Anterior cingulate cortex (tissue), 58 donors: ENCODE measurements at regions not wholly inside any gene's neighbourhood (a gene's known extent, or its start where the extent isn't known, plus 50 kb on each side); places are given as distances from the start of the nearest gene placed in this dataset.

ENCODE experiments used
- DNase-seq, 58 donors: peaks; one replicate each; lab custom pipeline; 2025; lab: John Stamatoyannopoulos, UW

DNA sequence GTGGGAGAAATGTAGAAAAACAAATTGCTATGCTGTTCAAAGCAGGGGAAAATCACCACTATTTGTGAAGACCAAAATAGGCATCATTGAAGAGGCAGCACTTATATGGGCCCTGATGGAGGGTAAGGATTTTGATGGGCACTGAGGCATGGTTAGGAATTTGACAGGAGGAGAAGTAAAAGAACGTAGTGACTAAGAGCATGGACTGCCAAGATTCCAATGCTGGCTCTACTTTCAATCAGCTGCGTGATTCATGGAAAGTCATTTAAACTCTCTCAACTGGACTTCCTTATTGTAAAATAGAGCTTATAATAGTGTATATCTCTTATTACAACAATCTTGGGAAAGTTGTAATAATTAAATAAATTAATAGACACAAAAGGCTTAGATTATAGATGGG is 267.7 kb upstream of the G2E3 start:
- DNase-seq, result no peak

DNA sequence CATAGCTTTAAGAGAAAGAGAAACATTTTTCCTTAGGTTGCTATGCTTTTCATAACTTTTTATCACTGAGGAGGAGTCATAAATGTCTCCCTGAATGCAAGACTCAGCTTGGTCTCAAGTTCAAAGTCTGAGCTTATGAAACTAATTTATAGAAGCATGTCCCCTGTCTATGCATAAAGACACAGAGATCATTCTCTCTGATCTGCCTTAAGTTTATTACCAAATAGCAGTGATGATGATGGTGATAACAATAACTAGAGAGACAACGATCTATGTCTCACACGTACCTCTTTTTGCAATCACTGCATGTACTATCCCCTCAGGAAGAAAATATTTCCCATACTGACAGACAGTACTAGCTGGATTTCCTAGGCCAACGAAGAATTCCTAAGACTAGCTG is 266.4 kb upstream of the G2E3 start:
- no peak for DNase-seq

DNA sequence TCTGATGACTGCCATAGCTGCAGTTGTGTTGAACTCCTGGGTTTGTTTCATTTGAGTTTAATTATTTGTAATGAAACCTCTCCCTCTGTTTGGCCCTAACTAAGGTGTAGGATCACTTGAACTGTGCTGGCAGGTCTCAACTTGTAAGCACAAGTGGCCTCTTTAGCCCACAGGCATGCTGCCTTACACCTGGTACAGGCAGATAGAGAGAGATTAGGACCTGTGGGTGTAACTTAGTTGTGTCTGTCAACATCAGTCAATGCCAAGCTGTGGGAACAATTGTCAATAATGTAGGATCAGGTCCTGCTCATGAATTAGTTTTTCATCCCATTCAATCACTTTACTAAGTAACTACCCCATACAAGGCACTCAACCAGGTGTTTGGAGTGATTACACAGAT is 263.0 kb upstream of the G2E3 start:
- no peak for DNase-seq

DNA sequence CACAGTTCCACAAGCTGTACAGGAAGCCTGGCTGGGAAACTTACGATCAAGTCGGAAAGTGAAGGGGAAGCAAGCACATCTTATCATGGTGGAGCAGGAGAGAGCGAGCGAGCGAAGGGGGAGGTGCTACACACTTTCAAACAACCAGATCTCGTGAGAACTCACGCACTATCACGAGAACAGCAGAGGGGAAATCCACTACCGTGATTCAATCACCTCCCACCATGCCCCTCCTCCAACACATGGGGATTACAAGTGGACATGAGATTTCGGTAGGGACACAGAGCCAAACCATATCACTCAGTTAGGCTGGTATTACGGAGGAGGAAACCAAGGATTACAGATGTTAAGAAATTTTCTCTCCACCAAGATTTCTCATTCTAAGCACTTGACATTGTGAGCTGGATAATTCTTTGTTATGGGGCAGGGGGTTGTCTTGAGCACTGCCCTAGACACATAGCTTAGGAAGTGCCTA is 262.0 kb upstream of the G2E3 start:
- no peak for DNase-seq

DNA sequence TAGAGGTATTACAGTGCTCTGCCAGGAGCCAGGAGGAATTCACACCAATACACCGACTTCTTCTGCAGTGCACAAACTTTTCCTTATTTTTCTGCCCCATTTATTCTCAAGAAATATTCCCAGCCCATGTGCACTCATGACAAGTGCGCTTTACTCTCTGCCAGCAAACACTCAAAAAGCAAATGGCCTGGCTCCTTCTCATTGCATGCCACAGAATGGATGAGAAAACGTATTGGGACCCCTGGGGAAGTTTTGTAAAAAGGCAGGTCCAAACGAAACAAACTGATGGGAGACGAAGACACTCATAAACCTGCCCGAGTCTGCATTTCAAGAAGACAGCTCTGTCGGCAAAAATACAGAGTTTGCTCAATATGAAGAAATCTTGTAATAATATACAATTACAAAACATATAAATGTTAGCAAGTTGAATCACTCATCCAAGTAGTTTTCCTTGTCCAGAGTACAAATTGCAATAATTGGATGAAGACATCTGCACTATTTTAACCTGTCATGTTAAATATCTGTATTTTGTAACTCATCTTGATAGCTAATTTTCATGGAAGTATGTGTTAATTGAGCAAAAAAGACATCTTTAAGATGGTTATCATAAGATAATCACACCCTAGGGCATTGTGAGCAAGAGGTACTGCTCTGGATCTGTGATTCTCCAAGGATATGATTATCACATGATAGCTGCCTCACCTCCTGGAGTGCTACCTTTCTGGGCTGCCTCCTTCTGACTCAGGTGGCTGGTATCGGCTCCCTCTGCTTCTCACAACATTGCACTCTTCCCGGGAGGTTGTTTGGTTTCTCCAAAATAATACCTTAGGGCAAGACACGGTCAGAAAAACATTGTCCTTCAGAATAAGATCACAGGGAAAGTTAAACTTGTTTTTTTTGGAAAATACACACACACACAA is 260.8 kb upstream of the G2E3 start:
- no peak for DNase-seq

DNA sequence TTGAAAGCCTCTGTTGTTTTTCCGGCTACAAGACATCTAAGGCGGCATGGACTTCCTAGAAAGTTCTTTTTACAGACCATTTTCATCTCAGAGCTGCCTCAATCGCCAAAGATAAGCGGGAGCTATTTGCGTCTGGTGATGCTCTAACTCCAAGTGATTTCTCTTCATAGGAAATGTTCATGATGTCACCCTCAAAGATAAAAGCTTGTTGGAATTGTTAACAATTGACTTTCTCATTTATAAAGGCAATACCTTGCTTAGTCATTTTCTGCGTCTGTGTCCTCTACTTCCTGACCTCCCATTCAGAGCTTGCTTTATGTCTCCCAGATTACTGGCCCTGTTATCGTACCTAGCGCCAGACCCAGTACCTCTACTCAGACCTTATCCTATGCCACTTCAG is 259.0 kb upstream of the G2E3 start:
- DNase-seq, result no peak

DNA sequence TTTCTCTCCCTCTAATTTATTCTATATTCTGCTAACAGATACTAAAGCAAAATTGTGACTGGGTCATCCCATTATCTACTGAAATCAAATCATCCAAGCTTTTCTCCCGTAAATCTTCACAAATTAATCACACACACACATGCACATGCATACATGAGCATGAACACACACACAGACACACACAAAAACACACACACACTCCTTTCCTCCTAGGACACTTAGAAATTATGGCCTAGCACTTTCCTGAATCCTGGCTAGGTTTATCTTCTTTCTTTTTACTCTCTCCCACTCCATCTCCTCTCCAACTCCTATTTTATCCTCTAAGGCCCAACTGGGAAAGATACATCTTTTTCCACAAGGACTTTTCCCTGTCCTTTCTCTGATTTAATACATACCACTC is 255.6 kb upstream of the G2E3 start:
- no peak for DNase-seq

GRCh38 chr14:30305346-30305745 is 253.6 kb upstream of the G2E3 start:
- no peak for DNase-seq

DNA sequence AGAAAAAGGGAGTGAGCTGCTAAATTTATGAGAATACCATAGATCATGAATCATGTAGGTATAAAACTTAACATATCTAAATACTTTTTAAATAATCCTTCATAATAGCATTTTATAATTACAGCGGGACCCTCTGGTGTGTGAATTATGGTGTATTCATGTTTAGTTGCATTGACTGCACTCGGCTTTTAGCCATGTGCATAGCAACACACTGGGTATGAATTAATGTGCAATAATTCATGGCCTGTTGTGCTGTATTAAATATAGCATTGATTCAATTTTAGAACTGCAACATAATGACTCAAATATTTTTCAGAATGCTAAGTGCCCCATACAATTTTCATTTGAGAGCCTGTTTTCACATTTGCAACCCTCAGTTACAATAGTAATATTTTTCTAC is 249.6 kb upstream of the G2E3 start:
- DNase-seq, result no peak

DNA sequence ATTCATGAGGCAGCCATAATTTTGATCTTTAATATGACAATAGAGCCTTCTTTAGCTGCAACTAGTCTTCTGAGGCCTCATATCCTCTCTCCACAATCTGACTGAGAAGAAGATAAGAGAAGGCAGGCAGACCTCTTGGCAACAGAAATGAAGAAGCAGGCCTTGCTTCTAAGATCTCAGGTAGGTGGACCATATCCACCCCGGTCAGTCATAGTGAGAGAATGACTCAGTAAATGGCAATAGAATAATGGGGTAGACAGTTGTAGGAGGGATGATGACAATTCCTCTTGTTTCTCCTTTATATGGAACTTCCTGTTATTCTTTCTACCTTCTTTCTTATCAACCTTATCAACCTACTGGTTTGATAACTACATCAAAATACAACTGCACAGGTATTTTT is 246.7 kb upstream of the G2E3 start:
- no peak for DNase-seq

DNA sequence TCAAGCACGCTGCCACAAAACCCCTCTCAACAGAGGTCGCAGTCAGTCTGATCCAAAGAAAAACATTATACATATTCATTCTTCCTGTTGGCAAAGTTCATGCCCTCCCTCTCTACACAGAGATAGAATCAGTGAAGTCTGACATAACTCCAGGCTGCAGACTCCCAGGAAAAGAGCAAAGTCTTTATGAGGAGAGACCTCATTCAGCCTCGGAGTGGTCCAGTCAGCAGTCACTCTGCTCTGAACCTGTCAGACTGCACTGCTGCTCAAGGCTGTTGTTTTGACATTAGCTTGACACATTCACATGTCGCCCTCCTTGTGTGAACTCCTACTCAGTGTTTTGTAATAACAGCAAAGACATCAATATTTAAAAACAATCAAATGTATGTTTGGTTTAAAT is 241.2 kb upstream of the G2E3 start:
- no peak for DNase-seq

DNA sequence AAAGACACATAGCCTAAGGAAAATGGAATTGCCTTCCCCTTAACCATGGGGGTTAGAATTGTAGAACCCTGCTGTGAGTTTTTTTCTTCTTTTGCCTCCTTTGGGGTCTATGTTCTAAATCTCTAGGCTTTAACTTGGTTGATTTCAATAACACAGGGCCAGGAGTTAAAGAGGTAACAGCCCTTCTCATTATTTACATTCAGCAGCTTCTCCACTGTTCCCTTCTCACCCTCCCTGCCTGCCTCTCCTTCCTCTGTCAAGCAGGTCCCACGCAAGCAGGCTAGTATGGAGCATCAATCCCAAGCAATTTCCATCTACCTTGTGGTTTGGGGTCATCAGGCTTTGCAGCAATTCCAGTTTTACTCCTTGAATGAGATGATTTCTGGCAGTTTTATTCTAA is 236.1 kb upstream of the G2E3 start:
- no peak for DNase-seq

GRCh38 chr14:30330033-30330432 is 228.9 kb upstream of the G2E3 start:
- no peak for DNase-seq

GRCh38 chr14:30330445-30330844 is 228.5 kb upstream of the G2E3 start:
- no peak for DNase-seq

- no peak for DNase-seq
These were observed 227.9 kb upstream of the G2E3 start for GRCh38 chr14:30331030-30331429.

DNA sequence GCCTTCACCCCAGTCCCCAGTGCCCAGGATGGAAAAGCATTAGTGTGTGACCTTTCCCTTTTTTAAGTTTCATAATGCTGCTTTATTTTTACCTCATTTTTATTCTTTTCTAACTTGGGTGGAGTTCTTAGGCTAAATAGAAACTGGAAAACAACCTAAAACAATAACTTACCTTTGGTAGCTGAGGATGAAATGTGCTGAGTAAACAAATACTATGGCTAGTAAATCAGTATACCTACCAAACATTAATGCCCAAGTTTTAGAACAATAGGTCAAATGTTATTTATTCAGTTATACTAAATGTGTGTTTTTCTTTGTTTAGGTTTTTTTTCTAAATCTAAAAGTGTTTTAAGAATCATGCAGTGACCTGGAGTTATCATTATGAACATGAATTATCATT is 226.6 kb upstream of the G2E3 start:
- DNase-seq, result no peak

DNA sequence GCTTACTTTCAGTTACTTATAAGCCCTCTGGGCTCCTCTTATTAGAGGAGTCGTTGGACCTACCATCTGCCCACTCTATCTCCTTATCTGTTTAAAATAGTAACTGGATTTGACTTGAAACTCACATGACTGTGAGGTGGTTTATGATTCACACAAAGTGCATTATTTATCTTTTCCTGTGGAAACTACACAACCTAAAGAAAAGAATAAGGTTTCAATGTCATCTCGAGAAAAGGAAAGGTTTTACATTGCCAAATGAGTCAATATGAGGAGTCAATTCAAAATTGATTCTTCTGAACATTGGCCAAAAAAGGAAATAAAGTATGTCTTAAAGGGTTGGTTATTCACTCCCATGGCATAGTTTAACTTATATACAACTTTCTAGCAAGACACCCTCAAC is 225.0 kb upstream of the G2E3 start:
- DNase-seq, result no peak

DNA sequence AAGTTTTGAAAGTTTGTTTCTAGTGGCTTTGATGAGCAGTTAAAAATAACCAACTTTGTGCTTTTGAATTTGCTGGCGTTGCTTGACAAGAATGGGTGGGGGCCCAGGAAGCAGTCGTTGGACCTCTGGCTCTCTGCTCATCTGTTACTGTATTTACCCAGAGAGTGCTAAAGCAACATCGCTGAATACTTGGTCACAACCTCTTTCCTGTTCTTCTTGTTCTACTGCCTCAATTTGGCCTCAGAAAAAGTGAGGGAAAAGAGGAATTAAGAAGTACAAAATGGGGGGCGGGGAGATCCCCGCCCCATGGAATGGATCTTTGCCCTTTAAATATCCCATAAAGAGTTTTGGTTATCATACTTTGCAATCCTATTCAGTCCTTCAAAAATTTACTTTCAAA is 221.5 kb upstream of the G2E3 start:
- no peak for DNase-seq

GRCh38 chr14:30339311-30339901 is 219.6 kb upstream of the G2E3 start:
- no peak for DNase-seq

DNA sequence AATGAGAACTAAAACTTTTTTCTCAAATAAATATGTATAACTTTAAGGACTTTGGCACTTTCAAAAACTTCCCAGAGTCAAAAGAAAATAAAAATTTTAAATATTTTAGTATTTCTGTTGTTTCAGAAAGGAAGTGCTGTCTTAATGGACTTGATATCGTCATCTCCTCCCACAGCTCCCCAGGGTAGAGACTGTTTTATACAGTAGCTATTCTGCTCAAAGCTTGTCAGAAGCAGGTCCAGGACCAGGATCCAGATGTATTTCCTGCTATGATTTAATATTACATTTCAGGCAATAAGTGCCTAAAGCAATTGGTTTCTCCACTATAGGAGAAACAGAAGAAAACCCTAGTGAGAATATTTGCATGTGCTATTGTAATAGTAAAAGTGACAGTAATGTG is 218.5 kb upstream of the G2E3 start:
- DNase-seq, result no peak

DNA sequence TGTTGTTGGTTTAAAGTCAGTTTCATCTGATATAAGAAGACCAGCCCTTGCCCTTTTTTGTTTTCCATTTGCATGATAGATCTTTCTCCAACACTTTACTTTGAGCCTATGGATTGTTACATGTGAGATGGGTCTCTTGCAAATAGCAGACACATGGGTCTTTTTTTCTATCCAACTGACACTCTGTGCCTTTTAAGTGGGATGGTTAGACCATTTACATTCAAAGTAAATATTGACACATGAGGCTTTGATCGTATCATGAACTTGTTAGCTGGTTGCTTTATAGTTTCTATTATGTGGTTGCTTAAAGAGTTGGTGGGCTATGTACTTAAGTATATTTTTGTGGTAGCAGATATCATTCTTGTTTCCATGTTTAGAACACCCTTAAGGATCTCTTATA is 213.4 kb upstream of the G2E3 start:
- DNase-seq, result no peak

DNA sequence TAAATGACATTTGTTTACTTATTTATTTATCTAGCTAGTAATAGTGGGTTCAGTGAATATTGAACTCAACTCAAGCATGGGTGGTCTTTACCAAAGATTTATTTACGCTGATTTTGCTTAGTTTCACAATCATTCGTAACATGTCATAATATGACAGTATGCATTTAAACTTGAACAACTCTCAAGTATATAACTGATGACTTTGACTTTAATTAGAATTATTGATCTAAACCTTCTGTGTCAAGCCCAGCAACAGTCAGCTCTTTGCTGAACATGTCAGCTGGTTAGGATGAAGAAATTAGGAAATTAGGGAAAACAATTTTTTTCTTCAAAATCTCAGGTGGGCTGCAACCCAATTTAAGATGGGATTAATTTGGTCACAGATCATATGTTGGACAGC is 210.5 kb upstream of the G2E3 start:
- no peak for DNase-seq
